Mesendoderm (in vitro differentiated cells): ENCODE measurements at regions not wholly inside any gene's neighbourhood (a gene's known extent, or its start where the extent isn't known, plus 50 kb on each side); places are given as distances from the start of the nearest gene placed in this dataset.

Experiments
- DNase-seq: peaks from one replicate; pipeline ENCODE4 v3.0.0; 2013
- H2AK5ac ChIP-seq: 2 replicates; pipeline ENCODE4 v1.6.1; 2013; ENCODE audit warnings: low read length, inconsistent platforms
- H2BK120ac ChIP-seq: 2 replicates; pipeline ENCODE4 v1.6.1; 2013; ENCODE audit warnings: low read depth, mild to moderate bottlenecking, low read length, moderate library complexity, mixed read lengths
- H2BK15ac ChIP-seq: replicated peaks from 2 replicates; pipeline ENCODE4 v1.6.1; 2013; ENCODE audit warnings: low read depth, mild to moderate bottlenecking, moderate library complexity
- H2BK5ac ChIP-seq: 2 replicates; pipeline ENCODE4 v1.6.1; 2013; ENCODE audit warnings: low read length, inconsistent platforms
- H3K18ac ChIP-seq: 2 replicates; pipeline ENCODE4 v1.6.1; 2013; ENCODE audit warnings: mild to moderate bottlenecking, low read length, mixed read lengths
- H3K23ac ChIP-seq: one replicate; pipeline ENCODE4 v1.6.1; 2013; ENCODE audit warnings: low read length
- H3K27ac ChIP-seq: 2 replicates; pipeline ENCODE4 v1.5.1; 2013; ENCODE audit warnings: low read depth, mild to moderate bottlenecking, inconsistent platforms, low read length, moderate library complexity
- H3K27me3 ChIP-seq: 2 replicates; pipeline ENCODE4 v1.6.1; 2013; ENCODE audit warnings: low read length, control low read depth, mild to moderate bottlenecking, inconsistent platforms; ENCODE audit not compliant: insufficient read depth, poor library complexity
- H3K36me3 ChIP-seq: 2 replicates; pipeline ENCODE4 v1.6.1; 2013; ENCODE audit warnings: low read length, inconsistent platforms; ENCODE audit not compliant: control insufficient read depth, insufficient read depth
- H3K4ac ChIP-seq: one replicate; pipeline ENCODE4 v1.6.1; 2013; ENCODE audit warnings: low read depth, mild to moderate bottlenecking, low read length, moderate library complexity
- H3K4me1 ChIP-seq: 2 replicates; pipeline ENCODE4 v1.6.1; 2013; ENCODE audit warnings: low read depth, low read length, inconsistent platforms; ENCODE audit not compliant: control insufficient read depth
- H3K4me2 ChIP-seq: 2 replicates; pipeline ENCODE4 v1.6.1; 2013; ENCODE audit warnings: low read length
- H3K4me3 ChIP-seq: 2 replicates; pipeline ENCODE4 v1.5.1; 2013; ENCODE audit warnings: mild to moderate bottlenecking, low read length
- H3K56ac ChIP-seq: one replicate; pipeline ENCODE4 v1.6.1; 2013; ENCODE audit warnings: low read length
- H3K79me1 ChIP-seq: 2 replicates; pipeline ENCODE4 v1.6.1; 2013; ENCODE audit warnings: low read length, inconsistent platforms
- H3K79me2 ChIP-seq: 2 replicates; pipeline ENCODE4 v1.6.1; 2013; ENCODE audit warnings: mild to moderate bottlenecking, low read length; ENCODE audit not compliant: control insufficient read depth, insufficient read depth
- H3K9ac ChIP-seq: 2 replicates; pipeline ENCODE4 v1.6.1; 2013; ENCODE audit warnings: low read length, inconsistent platforms
- H4K5ac ChIP-seq: one replicate; pipeline ENCODE4 v1.6.1; 2013; ENCODE audit warnings: low read length
- H4K8ac ChIP-seq: one replicate; pipeline ENCODE4 v1.6.1; 2013; ENCODE audit warnings: low read depth, mild to moderate bottlenecking, control low read depth, low read length, moderate library complexity
- WGBS: extraction: QIAGEN DNeasy Blood & Tissue Kit; methylation state at CpG from one replicate; pipeline ENCODE4 v1.1.7; 2013; ENCODE audit warnings: low lambda C conversion rate, missing lambda C conversion rate; ENCODE audit not compliant: insufficient coverage; ENCODE audit errors: extremely low coverage; 5-methylcytosine and 5-hydroxymethylcytosine counted together

DNA sequence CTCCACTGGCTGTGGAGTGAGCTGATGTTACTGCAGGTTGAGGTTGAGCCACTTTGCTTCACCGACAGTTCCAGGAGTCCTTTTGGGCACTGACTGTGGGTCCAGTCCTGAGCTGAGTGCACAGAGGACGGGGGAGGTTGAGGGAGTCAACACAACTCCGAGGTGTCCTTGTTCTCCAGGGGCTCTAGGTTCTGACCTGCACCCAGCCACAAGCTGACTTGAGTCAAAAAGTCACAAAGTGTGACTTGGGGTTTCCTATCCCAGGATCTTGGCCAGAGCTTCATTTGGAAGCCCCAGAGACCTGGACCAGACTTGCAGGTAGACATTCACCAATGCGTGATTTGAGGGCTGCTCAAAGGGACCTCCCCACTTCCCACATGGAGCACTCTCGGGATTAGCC is 95.0 kb downstream of the FAM43A start:
- no peak overlapping the region for H3K18ac ChIP-seq
- H3K79me1 ChIP-seq, result no peaks in the 10 kb centered on the region
- no peak overlapping the region for H3K27ac ChIP-seq
- H3K4me2 ChIP-seq, result no peak overlapping the region
- no peaks in the 10 kb centered on the region for H3K4me1 ChIP-seq
- WGBS, result no CpG with 5 or more reads among the region's 5 CpGs
- H2BK15ac ChIP-seq, result no peak overlapping the region
- H3K56ac ChIP-seq, result no peak overlapping the region
- H3K27me3 ChIP-seq, result no peaks in the 10 kb centered on the region
- H3K9ac ChIP-seq, result no peak overlapping the region
- no peaks in the 10 kb centered on the region for H3K36me3 ChIP-seq
- no peak overlapping the region for H2AK5ac ChIP-seq
- no peak overlapping the region for H4K5ac ChIP-seq
- H3K23ac ChIP-seq, result no peak overlapping the region
- H4K8ac ChIP-seq, result no peak overlapping the region
- H3K4me3 ChIP-seq, result no peak overlapping the region
- H3K79me2 ChIP-seq, result no peaks in the 10 kb centered on the region
- H2BK120ac ChIP-seq, result no peak overlapping the region
- H3K4ac ChIP-seq, result no peak overlapping the region
- no peak overlapping the region for H2BK5ac ChIP-seq
- no peak for DNase-seq

DNA sequence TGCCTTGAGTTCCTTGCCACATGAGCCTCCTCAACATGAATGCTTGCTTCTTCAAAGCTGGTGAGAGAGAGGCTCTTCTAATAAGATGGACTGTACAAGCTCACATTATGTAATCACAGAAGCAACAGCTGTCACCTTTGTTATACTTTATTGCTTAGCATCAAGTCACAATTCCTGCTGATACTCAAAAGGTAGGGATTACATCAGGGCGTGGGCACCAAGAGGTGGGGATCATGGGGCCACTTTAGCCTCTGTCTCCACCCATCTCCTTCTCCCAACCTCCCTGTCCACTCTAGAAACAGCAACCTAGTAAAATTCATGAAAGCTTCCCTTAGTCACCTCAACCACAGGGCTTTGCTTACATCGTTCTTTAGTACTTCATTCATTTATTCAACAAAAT is 95.9 kb downstream of the FAM43A start:
- Histone ChIP-seq H3K79me2 (no peaks in the 10 kb centered on the region), H2BK15ac (no peak overlapping the region), H2BK120ac (no peak overlapping the region), H4K5ac (no peak overlapping the region), H3K9ac (no peak overlapping the region), H3K4me2 (no peak overlapping the region), H3K4ac (no peak overlapping the region), H2AK5ac (no peak overlapping the region), H3K36me3 (no peaks in the 10 kb centered on the region), H3K4me3 (no peak overlapping the region), H3K4me1 (no peaks in the 10 kb centered on the region), H3K18ac (no peak overlapping the region), H4K8ac (no peak overlapping the region), H3K56ac (no peak overlapping the region), H3K23ac (no peak overlapping the region), H3K79me1 (no peaks in the 10 kb centered on the region), H2BK5ac (no peak overlapping the region), H3K27ac (no peak overlapping the region), H3K27me3 (no peaks in the 10 kb centered on the region)
- no CpG with 5 or more reads among the region's 2 CpGs for WGBS
- no peak for DNase-seq

DNA sequence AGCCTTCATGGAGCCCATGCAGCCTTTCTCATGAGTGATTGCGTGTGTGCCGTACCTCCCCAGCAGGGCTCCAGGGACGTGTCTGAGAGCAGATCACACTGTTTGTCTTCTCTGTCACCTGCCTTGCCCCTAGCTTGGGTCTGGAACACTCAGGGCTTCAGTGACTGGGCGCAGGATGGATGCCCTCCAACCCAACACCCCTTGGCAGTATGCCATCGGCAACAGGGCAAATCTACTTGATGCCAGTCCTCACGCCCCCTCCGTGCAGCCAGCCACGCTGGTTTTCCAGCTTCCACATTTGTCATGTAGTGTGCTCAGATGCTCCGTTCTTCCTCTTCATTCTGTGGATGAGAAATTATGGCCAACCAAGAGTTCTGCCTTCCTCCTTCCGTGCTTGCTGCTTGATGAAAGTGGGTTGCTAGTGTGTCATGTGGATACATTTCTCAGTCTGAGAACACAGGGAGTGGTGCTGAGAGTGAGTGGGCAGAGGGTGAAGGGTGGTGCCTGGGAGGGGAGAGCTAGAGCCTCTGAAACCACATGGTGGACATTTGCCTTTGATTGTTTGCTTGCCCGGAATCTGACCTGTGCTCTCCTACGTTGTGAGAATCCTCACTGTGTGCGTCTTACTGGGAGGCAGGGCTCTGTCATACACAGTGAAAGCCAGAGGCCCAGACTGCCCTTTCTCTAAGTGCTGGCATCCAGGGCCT is 97.2 kb downstream of the FAM43A start:
- Histone ChIP-seq H4K5ac (no peak overlapping the region), H3K79me2 (no peaks in the 10 kb centered on the region), H3K56ac (no peak overlapping the region), H3K4me3 (no peak overlapping the region), H3K9ac (no peak overlapping the region), H2AK5ac (no peak overlapping the region), H3K4ac (no peak overlapping the region), H2BK120ac (no peak overlapping the region), H3K18ac (no peak overlapping the region), H2BK15ac (no peak overlapping the region), H3K4me2 (no peak overlapping the region), H3K4me1 (no peaks in the 10 kb centered on the region), H3K79me1 (no peaks in the 10 kb centered on the region), H3K36me3 (no peaks in the 10 kb centered on the region), H3K27me3 (no peaks in the 10 kb centered on the region), H2BK5ac (no peak overlapping the region), H3K27ac (no peak overlapping the region), H3K23ac (no peak overlapping the region), H4K8ac (no peak overlapping the region)
- no peak for DNase-seq
- no CpG with 5 or more reads among the region's 13 CpGs for WGBS

GRCh38 chr3:194784361-194784760 is 98.7 kb downstream of the FAM43A start:
- no peak overlapping the region for H3K4ac ChIP-seq
- no peak overlapping the region for H2BK120ac ChIP-seq
- no peak overlapping the region for H3K4me2 ChIP-seq
- H3K79me2 ChIP-seq, result no peaks in the 10 kb centered on the region
- no peak overlapping the region for H3K18ac ChIP-seq
- DNase-seq, result no peak
- no peak overlapping the region for H3K56ac ChIP-seq
- H4K5ac ChIP-seq, result no peak overlapping the region
- H3K4me3 ChIP-seq, result no peak overlapping the region
- no peak overlapping the region for H3K23ac ChIP-seq
- H3K27ac ChIP-seq, result no peak overlapping the region
- no peaks in the 10 kb centered on the region for H3K4me1 ChIP-seq
- H3K79me1 ChIP-seq, result no peaks in the 10 kb centered on the region
- no peak overlapping the region for H2AK5ac ChIP-seq
- no peak overlapping the region for H2BK15ac ChIP-seq
- no peak overlapping the region for H3K9ac ChIP-seq
- no peak overlapping the region for H2BK5ac ChIP-seq
- no peak overlapping the region for H4K8ac ChIP-seq
- WGBS, result no CpG with 5 or more reads among the region's 5 CpGs
- no peaks in the 10 kb centered on the region for H3K27me3 ChIP-seq
- H3K36me3 ChIP-seq, result no peaks in the 10 kb centered on the region

GRCh38 chr3:194785315-194785714 is 99.6 kb downstream of the FAM43A start:
- Histone ChIP-seq H3K79me1 (no peaks in the 10 kb centered on the region), H3K56ac (no peak overlapping the region), H3K4me1 (no peaks in the 10 kb centered on the region), H2AK5ac (no peak overlapping the region), H2BK15ac (no peak overlapping the region), H3K79me2 (no peaks in the 10 kb centered on the region), H3K4me2 (no peak overlapping the region), H3K4me3 (no peak overlapping the region), H3K27me3 (no peaks in the 10 kb centered on the region), H2BK120ac (no peak overlapping the region), H3K4ac (no peak overlapping the region), H2BK5ac (no peak overlapping the region), H3K9ac (no peak overlapping the region), H3K27ac (no peak overlapping the region), H4K5ac (no peak overlapping the region), H4K8ac (no peak overlapping the region), H3K23ac (no peak overlapping the region), H3K36me3 (no peaks in the 10 kb centered on the region), H3K18ac (no peak overlapping the region)
- WGBS, result no CpG with 5 or more reads among the region's 4 CpGs
- no peak for DNase-seq

DNA sequence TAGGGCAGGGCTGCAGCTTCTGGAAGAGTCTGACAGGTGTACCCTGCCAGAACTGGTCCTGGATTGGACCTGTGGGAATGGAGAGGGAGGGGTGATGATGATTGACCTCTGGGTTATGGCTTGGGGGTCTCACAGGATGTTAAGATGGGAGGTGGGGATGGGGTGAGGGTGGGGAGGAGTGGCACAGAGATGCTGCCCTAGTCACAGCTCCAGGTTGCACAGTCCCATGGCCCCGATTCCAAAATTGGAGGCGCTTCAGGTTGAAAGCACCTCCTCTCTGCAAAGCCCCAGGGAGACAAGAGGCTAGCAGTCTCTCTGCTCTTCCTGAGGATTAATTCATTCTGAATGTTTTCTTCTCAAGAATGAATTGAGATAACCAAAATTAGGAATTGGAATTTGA is 101.4 kb downstream of the FAM43A start:
- no peak overlapping the region for H3K23ac ChIP-seq
- H3K79me1 ChIP-seq, result no peaks in the 10 kb centered on the region
- no peak overlapping the region for H3K4me2 ChIP-seq
- no peak for DNase-seq
- WGBS, result no CpG with 5 or more reads among the region's 2 CpGs
- no peak overlapping the region for H2BK120ac ChIP-seq
- no peaks in the 10 kb centered on the region for H3K79me2 ChIP-seq
- no peak overlapping the region for H3K18ac ChIP-seq
- no peak overlapping the region for H2AK5ac ChIP-seq
- H3K4me1 ChIP-seq, result no peaks in the 10 kb centered on the region
- H3K9ac ChIP-seq, result no peak overlapping the region
- H3K36me3 ChIP-seq, result no peaks in the 10 kb centered on the region
- H3K4ac ChIP-seq, result no peak overlapping the region
- H4K8ac ChIP-seq, result no peak overlapping the region
- no peak overlapping the region for H3K56ac ChIP-seq
- H3K4me3 ChIP-seq, result no peak overlapping the region
- H3K27ac ChIP-seq, result no peak overlapping the region
- no peak overlapping the region for H4K5ac ChIP-seq
- H2BK15ac ChIP-seq, result no peak overlapping the region
- no peaks in the 10 kb centered on the region for H3K27me3 ChIP-seq
- no peak overlapping the region for H2BK5ac ChIP-seq
